OCI-LY7 (cell line): ENCODE measurements at regions not wholly inside any gene's neighbourhood (a gene's known extent, or its start where the extent isn't known, plus 50 kb on each side); places are given as distances from the start of the nearest gene placed in this dataset.

ENCODE experiments used
- BruUV-seq: library from RNA; stranded (reverse); fragments of 400-500 nt; replicated peaks from 2 replicates; lab custom pipeline; 2021; lab: Mats Ljungman, UMichigan
- CTCF ChIA-PET: fragments of 300-600 bp; sonication (Branson Sonifier 250); formaldehyde crosslinking; loops from one replicate; lab custom pipeline; 2022; ENCODE audit warnings: antibody characterized with exemption; ENCODE audit not compliant: unreplicated experiment; lab: Charles Lee
- POLR2A ChIA-PET: fragments of 300-600 bp; sonication (Branson Sonifier 250); formaldehyde crosslinking; loops from one replicate; lab custom pipeline; 2022; ENCODE audit warnings: antibody characterized with exemption; lab: Charles Lee
- DNase-seq: peaks from one replicate; pipeline ENCODE4 v3.0.0-alpha.2; 2015; ENCODE audit warnings: low spot score
- H2AFZ ChIP-seq: fragments of 200-600 bp; sonication (generic), shearing (Covaris generic); 2 replicates; pipeline ENCODE4 v1.6.1; 2014; ENCODE audit warnings: mild to moderate bottlenecking, antibody characterized with exemption, low read length, moderate library complexity
- H3K27ac ChIP-seq: fragments of 200-600 bp; sonication (generic); 2 replicates; pipeline ENCODE4 v1.5.1; 2014; ENCODE audit warnings: mixed run types, low read depth, mild to moderate bottlenecking, moderate library complexity, low read length, inconsistent platforms; ENCODE audit not compliant: poor library complexity, severe bottlenecking
- H3K36me3 ChIP-seq: fragments of 200-600 bp; sonication (generic); 2 replicates; pipeline ENCODE4 v1.6.1; 2014; ENCODE audit warnings: mild to moderate bottlenecking, antibody characterized with exemption, low read length, moderate library complexity, mixed read lengths; ENCODE audit not compliant: insufficient read depth
- H3K4me1 ChIP-seq: fragments of 200-600 bp; sonication (generic); 2 replicates; pipeline ENCODE4 v1.5.1; 2014; ENCODE audit warnings: mild to moderate bottlenecking, low read length; ENCODE audit not compliant: insufficient read depth, poor library complexity, severe bottlenecking
- H3K4me2 ChIP-seq: fragments of 200-600 bp; sonication (generic); 2 replicates; pipeline ENCODE4 v1.6.1; 2014; ENCODE audit warnings: mild to moderate bottlenecking, low read length
- H3K4me3 ChIP-seq: fragments of 200-600 bp; sonication (generic); 2 replicates; pipeline ENCODE4 v1.5.1; 2014; ENCODE audit warnings: mild to moderate bottlenecking, low read depth, low read length; ENCODE audit not compliant: poor library complexity, severe bottlenecking
- H3K79me2 ChIP-seq: fragments of 200-600 bp; sonication (generic); 2 replicates; pipeline ENCODE4 v1.6.1; 2016; ENCODE audit warnings: low read depth, mild to moderate bottlenecking, low read length, moderate library complexity, mixed read lengths; ENCODE audit not compliant: insufficient read depth
- H3K9me2 ChIP-seq: fragments of 200-600 bp; sonication (generic); 2 replicates; pipeline ENCODE4 v1.6.1; 2016; ENCODE audit warnings: mild to moderate bottlenecking, low read length, mixed read lengths; ENCODE audit not compliant: insufficient read depth
- H3K9me3 ChIP-seq: fragments of 200-600 bp; sonication (generic); 2 replicates; pipeline ENCODE4 v1.6.1; 2014; ENCODE audit warnings: mild to moderate bottlenecking, mixed run types, low read length, mixed read lengths
- H4K20me1 ChIP-seq: fragments of 200-600 bp; sonication (generic); 2 replicates; pipeline ENCODE4 v1.6.1; 2014; ENCODE audit warnings: mild to moderate bottlenecking, antibody characterized with exemption, low read length, moderate library complexity, mixed read lengths; ENCODE audit not compliant: insufficient read depth
- CTCF ChIP-seq: fragments of 200-600 bp; sonication (generic); conservative IDR thresholded peaks from 2 replicates; pipeline ENCODE4 v1.5.1; 2014; ENCODE audit warnings: mild to moderate bottlenecking, antibody characterized with exemption, low read length, moderate library complexity, mixed read lengths
- EZH2phosphoT487 ChIP-seq: fragments of 200-600 bp; sonication (generic); IDR thresholded peaks from 2 replicates; pipeline ENCODE4 v1.6.1; 2018; ENCODE audit warnings: low read depth, borderline replicate concordance, mild to moderate bottlenecking, mixed run types, antibody characterized with exemption, low read length, moderate library complexity, mixed read lengths
- intact Hi-C: fragments of 100-400 bp; cut with micrococcal nuclease; formaldehyde crosslinking; loops from one replicate; pipeline ENCODE4 v1.10.0; 2022; ENCODE audit not compliant: unreplicated experiment

GRCh38 chr2:11101430-11101829 lies 53.8 kb upstream of the SLC66A3 start:
- intact Hi-C loops, result no loop called here
- ChIA-PET CTCF (no interaction called here), POLR2A (no interaction called here)
- H2AFZ ChIP-seq, result no peak overlapping the region
- no peaks in the 10 kb centered on the region for H3K9me3 ChIP-seq
- H4K20me1 ChIP-seq, result no peaks in the 10 kb centered on the region
- no peak for TF ChIP-seq EZH2phosphoT487
- TF ChIP-seq CTCF, result no peak
- H3K27ac ChIP-seq, result no peak overlapping the region
- no peaks in the 10 kb centered on the region for H3K36me3 ChIP-seq
- no peak for DNase-seq
- no peaks in the 10 kb centered on the region for H3K9me2 ChIP-seq
- H3K4me2 ChIP-seq, result no peak overlapping the region
- H3K4me1 ChIP-seq, result no peaks in the 10 kb centered on the region
- H3K4me3 ChIP-seq, result no peak overlapping the region
- H3K79me2 ChIP-seq, result no peaks in the 10 kb centered on the region
- BruUV-seq, result no TSS peak

GRCh38 chr2:11102466-11102865 lies 52.8 kb upstream of the SLC66A3 start:
- no peak for DNase-seq
- BruUV-seq, result no TSS peak

More at GRCh38 chr2:11102466-11102865, 52.8 kb upstream of the SLC66A3 start:
- H2AFZ ChIP-seq, result no peak overlapping the region
- no peaks in the 10 kb centered on the region for H3K79me2 ChIP-seq
- intact Hi-C loops, result no loop called here
- H3K36me3 ChIP-seq, result no peaks in the 10 kb centered on the region
- TF ChIP-seq CTCF, result no peak
- TF ChIP-seq EZH2phosphoT487, result no peak
- no peaks in the 10 kb centered on the region for H4K20me1 ChIP-seq
- no peaks in the 10 kb centered on the region for H3K9me3 ChIP-seq
- ChIA-PET POLR2A (no interaction called here), CTCF (no interaction called here)
- no peak overlapping the region for H3K4me3 ChIP-seq
- H3K9me2 ChIP-seq, result no peaks in the 10 kb centered on the region
- no peak overlapping the region for H3K4me2 ChIP-seq
- H3K4me1 ChIP-seq, result no peaks in the 10 kb centered on the region
- H3K27ac ChIP-seq, result no peak overlapping the region
